ENCODE measurements at regions not wholly inside any gene's neighbourhood (a gene's known extent, or its start where the extent isn't known, plus 50 kb on each side); places are given as distances from the start of the nearest gene placed in this dataset.

DNA sequence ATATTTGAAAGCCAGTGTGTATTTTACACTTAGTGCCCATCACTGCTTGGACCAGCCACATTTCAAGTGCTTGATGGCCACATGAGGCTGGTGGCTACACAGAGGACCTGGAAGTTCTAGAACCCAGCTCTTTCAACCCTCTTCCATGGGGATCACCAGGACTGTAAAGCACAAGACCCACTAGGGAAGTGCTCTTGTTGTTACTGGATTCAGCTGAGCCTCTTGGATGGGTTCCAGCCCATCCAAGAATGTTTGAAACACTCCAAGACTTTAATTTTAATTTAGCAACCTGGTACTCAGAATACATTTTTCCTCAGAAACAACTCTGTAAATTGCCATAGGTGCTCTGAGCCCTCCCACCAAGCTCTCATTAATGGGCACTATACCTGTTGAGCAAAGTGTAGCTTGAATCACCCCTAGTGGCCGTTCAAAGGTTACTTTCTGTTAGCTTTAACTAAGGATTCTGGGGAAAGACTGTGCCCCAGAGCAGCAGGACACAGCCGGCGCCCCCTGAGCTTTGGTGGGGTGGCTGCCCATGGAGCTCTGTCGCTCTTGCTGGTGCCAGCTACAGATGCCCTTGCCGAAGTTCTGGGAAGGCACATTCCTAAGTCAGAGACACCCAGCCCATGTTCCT, 212.4 kb downstream of the HSD17B3 start:
- TF ChIP-seq, protein P1, sequence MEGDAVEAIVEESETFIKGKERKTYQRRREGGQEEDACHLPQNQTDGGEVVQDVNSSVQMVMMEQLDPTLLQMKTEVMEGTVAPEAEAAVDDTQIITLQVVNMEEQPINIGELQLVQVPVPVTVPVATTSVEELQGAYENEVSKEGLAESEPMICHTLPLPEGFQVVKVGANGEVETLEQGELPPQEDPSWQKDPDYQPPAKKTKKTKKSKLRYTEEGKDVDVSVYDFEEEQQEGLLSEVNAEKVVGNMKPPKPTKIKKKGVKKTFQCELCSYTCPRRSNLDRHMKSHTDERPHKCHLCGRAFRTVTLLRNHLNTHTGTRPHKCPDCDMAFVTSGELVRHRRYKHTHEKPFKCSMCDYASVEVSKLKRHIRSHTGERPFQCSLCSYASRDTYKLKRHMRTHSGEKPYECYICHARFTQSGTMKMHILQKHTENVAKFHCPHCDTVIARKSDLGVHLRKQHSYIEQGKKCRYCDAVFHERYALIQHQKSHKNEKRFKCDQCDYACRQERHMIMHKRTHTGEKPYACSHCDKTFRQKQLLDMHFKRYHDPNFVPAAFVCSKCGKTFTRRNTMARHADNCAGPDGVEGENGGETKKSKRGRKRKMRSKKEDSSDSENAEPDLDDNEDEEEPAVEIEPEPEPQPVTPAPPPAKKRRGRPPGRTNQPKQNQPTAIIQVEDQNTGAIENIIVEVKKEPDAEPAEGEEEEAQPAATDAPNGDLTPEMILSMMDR (IDR thresholded peaks at IDR 0.05; ENCODE audit: low read depth, low read length, poor library complexity, severe bottlenecking), result no peak
- TF ChIP-seq EZH2phosphoT487 (IDR thresholded peaks at IDR 0.05; ENCODE audit: borderline replicate concordance, low read length), result no peak

All from DOHH2 (cell line).